Astrocyte of the cerebellum (primary cell): ENCODE measurements at regions not wholly inside any gene's neighbourhood (a gene's known extent, or its start where the extent isn't known, plus 50 kb on each side); places are given as distances from the start of the nearest gene placed in this dataset.

Experiments
- DNase-seq: peaks from one replicate; pipeline ENCODE4 v3.0.0-alpha.2; 2011; ENCODE audit warnings: low read depth
- H3K4me3 ChIP-seq: 2 replicates; pipeline ENCODE4 v1.5.1; 2011; ENCODE audit warnings: mild to moderate bottlenecking, low read depth, low read length, moderate library complexity
- CTCF ChIP-seq: IDR thresholded peaks from 2 replicates; pipeline ENCODE4 v1.5.1; 2012; ENCODE audit warnings: low read length, low read depth, moderate library complexity, mild to moderate bottlenecking; ENCODE audit errors: missing control alignments
- in situ Hi-C: cut with HindIII; loops from 2 replicates; pipeline ENCODE4 v1.10.0; 2017; ENCODE audit warnings: low sequenced_read_pairs

GRCh38 chr20:22472447-22473100 is 111.8 kb downstream of the FOXA2 start:
- no peak overlapping the region for H3K4me3 ChIP-seq
- in situ Hi-C loops, result no loop called here
- DNase-seq, result no peak
- TF ChIP-seq CTCF, result no peak

- no peak overlapping the region for H3K4me3 ChIP-seq
- TF ChIP-seq CTCF, result no peak
- in situ Hi-C loops, result no loop called here
- DNase-seq, result no peak
These were observed 113.1 kb downstream of the FOXA2 start for GRCh38 chr20:22471156-22471836.

GRCh38 chr20:22470620-22471026 is 113.7 kb downstream of the FOXA2 start:
- no peak for DNase-seq
- in situ Hi-C loops, result no loop called here
- no peak overlapping the region for H3K4me3 ChIP-seq
- TF ChIP-seq CTCF, result no peak

GRCh38 chr20:22466447-22467171 is 117.8 kb downstream of the FOXA2 start:
- TF ChIP-seq CTCF, result no peak
- no peak overlapping the region for H3K4me3 ChIP-seq
- DNase-seq, result no peak
- in situ Hi-C loops, result no loop called here

- DNase-seq, result no peak
- TF ChIP-seq CTCF, result no peak
- in situ Hi-C loops, result no loop called here
- H3K4me3 ChIP-seq, result no peak overlapping the region
These were observed 118.5 kb downstream of the FOXA2 start for GRCh38 chr20:22465622-22466446.
